ENCODE measurements at regions not wholly inside any gene's neighbourhood (a gene's known extent, or its start where the extent isn't known, plus 50 kb on each side); places are given as distances from the start of the nearest gene placed in this dataset.

DNA sequence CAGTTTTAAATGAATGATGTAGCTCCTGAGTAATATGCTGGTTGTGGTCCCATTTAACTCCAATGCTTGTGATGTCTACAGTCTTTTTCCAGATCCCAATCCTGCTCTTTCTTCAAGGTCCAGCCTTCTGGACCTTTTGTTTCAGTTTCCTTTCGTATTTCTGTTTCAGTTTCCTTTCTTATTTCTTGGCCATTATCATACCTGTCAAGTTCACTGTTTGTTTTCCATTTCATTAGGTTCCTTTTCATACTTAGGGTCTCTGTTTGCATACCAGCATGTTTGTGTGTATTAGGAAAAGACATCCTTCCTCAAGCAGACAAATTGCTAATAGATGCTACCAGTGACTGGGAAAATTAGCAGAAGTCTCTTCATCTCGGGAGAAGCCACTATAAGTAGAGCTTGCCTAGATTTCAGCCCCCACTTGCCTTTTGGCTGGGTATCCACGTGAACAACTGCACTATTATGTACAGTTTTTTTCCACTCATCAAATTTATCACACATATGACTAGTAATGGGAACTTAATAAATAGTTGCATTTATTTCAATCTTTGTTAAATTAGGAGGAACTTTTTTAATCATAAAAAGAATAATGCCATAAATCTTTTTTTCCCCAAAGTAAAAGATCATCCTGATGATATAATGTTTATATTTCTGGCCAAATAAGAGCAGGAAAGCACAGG lies 583.4 kb downstream of the BCKDHB start:
- in situ Hi-C loops (cut with MboI; ENCODE audit: low pct_ligation_motif_present in 1 of 4, low pct_unique_long_range_greater_than_20kb in 1 of 4, low sequenced_read_pairs in 3 of 4) (no loop called here), intact Hi-C loops (cut with DNase I; ENCODE audit: low total_unique reads) (no loop called here)
- TF ChIP-seq POLR2A (IDR thresholded peaks at IDR 0.05) (no peak), EP300 (IDR thresholded peaks at IDR 0.05; ENCODE audit: low read depth) (no peak), POLR2AphosphoS5 (IDR thresholded peaks at IDR 0.05) (no peak)
- TF ChIP-seq, protein P1, sequence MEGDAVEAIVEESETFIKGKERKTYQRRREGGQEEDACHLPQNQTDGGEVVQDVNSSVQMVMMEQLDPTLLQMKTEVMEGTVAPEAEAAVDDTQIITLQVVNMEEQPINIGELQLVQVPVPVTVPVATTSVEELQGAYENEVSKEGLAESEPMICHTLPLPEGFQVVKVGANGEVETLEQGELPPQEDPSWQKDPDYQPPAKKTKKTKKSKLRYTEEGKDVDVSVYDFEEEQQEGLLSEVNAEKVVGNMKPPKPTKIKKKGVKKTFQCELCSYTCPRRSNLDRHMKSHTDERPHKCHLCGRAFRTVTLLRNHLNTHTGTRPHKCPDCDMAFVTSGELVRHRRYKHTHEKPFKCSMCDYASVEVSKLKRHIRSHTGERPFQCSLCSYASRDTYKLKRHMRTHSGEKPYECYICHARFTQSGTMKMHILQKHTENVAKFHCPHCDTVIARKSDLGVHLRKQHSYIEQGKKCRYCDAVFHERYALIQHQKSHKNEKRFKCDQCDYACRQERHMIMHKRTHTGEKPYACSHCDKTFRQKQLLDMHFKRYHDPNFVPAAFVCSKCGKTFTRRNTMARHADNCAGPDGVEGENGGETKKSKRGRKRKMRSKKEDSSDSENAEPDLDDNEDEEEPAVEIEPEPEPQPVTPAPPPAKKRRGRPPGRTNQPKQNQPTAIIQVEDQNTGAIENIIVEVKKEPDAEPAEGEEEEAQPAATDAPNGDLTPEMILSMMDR (IDR thresholded peaks at IDR 0.05), result no peak

DNA sequence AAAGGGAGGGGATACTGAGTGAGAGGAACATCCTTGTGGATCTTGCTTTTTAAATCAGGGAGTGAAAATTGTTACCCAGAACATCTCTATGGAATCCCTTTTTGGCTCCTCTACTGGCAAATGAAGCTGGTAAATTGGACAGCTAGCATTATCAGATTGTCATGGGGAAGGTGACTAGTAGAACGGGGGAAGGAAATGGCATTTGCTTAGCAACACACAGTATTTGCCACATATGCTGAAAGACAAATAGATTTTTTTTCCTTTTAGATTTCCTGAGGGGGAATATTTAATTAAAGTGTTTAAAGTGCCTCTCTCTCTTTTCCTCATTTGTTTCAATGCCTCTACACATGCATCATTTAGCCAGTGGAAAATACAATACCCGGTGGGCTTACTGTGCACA lies 573.5 kb downstream of the BCKDHB start:
- in situ Hi-C loops (cut with MboI; ENCODE audit: low pct_ligation_motif_present in 1 of 4, low pct_unique_long_range_greater_than_20kb in 1 of 4, low sequenced_read_pairs in 3 of 4), result no loop called here
- WGBS, 2 donors (ENCODE audit: low coverage in 1 of 2), result 71 to 75% methylated on average over 2 of the region's 2 CpGs
- Histone ChIP-seq H3K4me3 (no peak overlapping the region), H3K9me3 (no peaks in the 10 kb centered on the region), H3K27me3 (no peaks in the 10 kb centered on the region), H3K4me1 (no peaks in the 10 kb centered on the region), H3K27ac (no peak overlapping the region), H3K36me3 (no peaks in the 10 kb centered on the region)
- intact Hi-C loops (cut with DNase I; ENCODE audit: low total_unique reads), result no loop called here
- TF ChIP-seq, protein P1 (IDR thresholded peaks at IDR 0.05), result no peak
- no peak for TF ChIP-seq POLR2A (IDR thresholded peaks at IDR 0.05)
- no peak for TF ChIP-seq EP300 (IDR thresholded peaks at IDR 0.05; ENCODE audit: low read depth)
- TF ChIP-seq POLR2AphosphoS5 (IDR thresholded peaks at IDR 0.05), result no peak
- no peak for DNase-seq

More for the DNA sequence above, 583.4 kb downstream of the BCKDHB start:
- H3K4me3 ChIP-seq, result no peak overlapping the region
- no peaks in the 10 kb centered on the region for H3K36me3 ChIP-seq
- H3K27ac ChIP-seq, result no peak overlapping the region
- no peak for DNase-seq
- WGBS, 2 donors (ENCODE audit: low coverage in 1 of 2), result 34 to 54% methylated on average over 3 of the region's 3 CpGs
- H3K9me3 ChIP-seq, result no peaks in the 10 kb centered on the region
- no peaks in the 10 kb centered on the region for H3K27me3 ChIP-seq
- H3K4me1 ChIP-seq, result no peaks in the 10 kb centered on the region

DNA sequence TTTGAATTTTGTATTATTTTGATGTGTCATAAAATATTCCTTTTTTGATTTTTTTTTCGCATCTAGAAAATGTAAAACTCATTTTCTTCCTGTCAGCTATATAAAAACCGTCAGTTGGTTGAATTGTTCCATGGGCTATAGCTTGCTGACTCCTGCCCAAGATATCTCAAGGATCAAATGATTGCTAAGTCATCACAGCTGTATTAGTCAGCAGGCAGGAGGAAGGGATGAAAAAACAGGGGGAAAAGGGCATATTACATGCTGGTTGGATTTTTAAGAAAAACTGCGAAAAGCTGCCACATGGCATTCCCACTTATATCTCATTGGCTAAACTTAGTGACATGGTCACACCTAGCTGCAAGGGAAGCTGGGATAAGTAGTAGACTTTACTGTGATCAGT lies 569.9 kb downstream of the BCKDHB start:
- no peak for TF ChIP-seq EP300 (IDR thresholded peaks at IDR 0.05; ENCODE audit: low read depth)
- TF ChIP-seq, protein P1 (IDR thresholded peaks at IDR 0.05), result no peak
- no peak for TF ChIP-seq POLR2AphosphoS5 (IDR thresholded peaks at IDR 0.05)
- TF ChIP-seq POLR2A (IDR thresholded peaks at IDR 0.05), result no peak

DNA sequence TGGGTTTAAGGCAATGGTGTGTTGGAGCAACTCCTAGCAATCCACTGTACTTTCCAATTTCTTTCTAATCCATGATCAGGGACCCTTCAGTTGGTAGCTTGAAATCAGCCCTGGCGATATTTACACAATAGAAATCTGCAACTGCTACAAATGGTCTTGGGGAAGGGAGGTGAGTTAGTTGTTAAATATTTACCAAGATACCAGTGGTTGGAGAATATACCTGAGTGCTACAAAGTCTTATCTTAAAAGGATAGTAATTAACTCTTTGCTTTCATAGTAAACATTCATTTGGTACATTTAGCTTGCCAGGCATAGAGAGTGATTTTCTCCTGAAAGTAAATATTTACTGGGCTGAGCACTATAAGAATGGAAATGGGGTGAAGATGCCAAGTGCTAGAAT lies 568.2 kb downstream of the BCKDHB start:
- DNase-seq, result no peak
- 48% methylated on average over 1 of the region's 1 CpG; no CpG with 5 or more reads in 1 of the 2 donors for WGBS, 2 donors (ENCODE audit: low coverage in 1 of 2)
- intact Hi-C loops (cut with DNase I; ENCODE audit: low total_unique reads) (no loop called here), in situ Hi-C loops (cut with MboI; ENCODE audit: low pct_ligation_motif_present in 1 of 4, low pct_unique_long_range_greater_than_20kb in 1 of 4, low sequenced_read_pairs in 3 of 4) (no loop called here)
- Histone ChIP-seq H3K27me3 (no peaks in the 10 kb centered on the region), H3K4me1 (no peaks in the 10 kb centered on the region), H3K36me3 (no peaks in the 10 kb centered on the region), H3K9me3 (no peaks in the 10 kb centered on the region), H3K4me3 (no peak overlapping the region), H3K27ac (no peak overlapping the region)
- TF ChIP-seq, protein P1 (IDR thresholded peaks at IDR 0.05), result no peak
- TF ChIP-seq POLR2A (IDR thresholded peaks at IDR 0.05) (no peak), EP300 (IDR thresholded peaks at IDR 0.05; ENCODE audit: low read depth) (no peak)

More for the DNA sequence above, 569.9 kb downstream of the BCKDHB start:
- intact Hi-C loops (cut with DNase I; ENCODE audit: low total_unique reads) (no loop called here), in situ Hi-C loops (cut with MboI; ENCODE audit: low pct_ligation_motif_present in 1 of 4, low pct_unique_long_range_greater_than_20kb in 1 of 4, low sequenced_read_pairs in 3 of 4) (no loop called here)
- Histone ChIP-seq H3K4me3 (no peak overlapping the region), H3K36me3 (no peaks in the 10 kb centered on the region), H3K27me3 (no peaks in the 10 kb centered on the region), H3K27ac (no peak overlapping the region), H3K4me1 (no peaks in the 10 kb centered on the region), H3K9me3 (no peaks in the 10 kb centered on the region)
- no peak for DNase-seq
- 78 to 80% methylated on average over 3 of the region's 3 CpGs for WGBS, 2 donors (ENCODE audit: low coverage in 1 of 2)

All from transverse colon (tissue), 4 donors.